Activated naive CD4-positive, alpha-beta T cell treated with anti-CD3 and anti-CD28 coated beads, Interleukin-2, amount 10 ng/mL, durations not matched to agents 7 days and 5 days (primary cell): ENCODE measurements at regions not wholly inside any gene's neighbourhood (a gene's known extent, or its start where the extent isn't known, plus 50 kb on each side); places are given as distances from the start of the nearest gene placed in this dataset.

Experiments
- CTCF ChIA-PET: fragments of 350-600 bp; sonication (Branson Sonifier 250); formaldehyde crosslinking; loops from one replicate; lab custom pipeline; 2021; ENCODE audit warnings: antibody characterized with exemption; lab: Charles Lee
- DNase-seq: peaks from one replicate; pipeline ENCODE4 v3.0.0-alpha.2; 2020
- H3K27ac Mint-ChIP-seq: one replicate; pipeline ENCODE4 v1.8.0; 2021; ENCODE audit warnings: mild to moderate bottlenecking, moderate library complexity, mixed read lengths
- H3K27me3 Mint-ChIP-seq: one replicate; pipeline ENCODE4 v1.8.0; 2021; ENCODE audit warnings: mild to moderate bottlenecking, mixed read lengths
- H3K36me3 Mint-ChIP-seq: one replicate; pipeline ENCODE4 v1.8.0; 2021; ENCODE audit warnings: mixed read lengths
- H3K4me1 Mint-ChIP-seq: one replicate; pipeline ENCODE4 v1.8.0; 2021; ENCODE audit warnings: mixed read lengths
- H3K4me3 Mint-ChIP-seq: one replicate; pipeline ENCODE4 v1.8.0; 2021; ENCODE audit warnings: mild to moderate bottlenecking, moderate library complexity, mixed read lengths
- H3K9me3 Mint-ChIP-seq: one replicate; pipeline ENCODE4 v1.8.0; 2021; ENCODE audit warnings: mixed read lengths

DNA sequence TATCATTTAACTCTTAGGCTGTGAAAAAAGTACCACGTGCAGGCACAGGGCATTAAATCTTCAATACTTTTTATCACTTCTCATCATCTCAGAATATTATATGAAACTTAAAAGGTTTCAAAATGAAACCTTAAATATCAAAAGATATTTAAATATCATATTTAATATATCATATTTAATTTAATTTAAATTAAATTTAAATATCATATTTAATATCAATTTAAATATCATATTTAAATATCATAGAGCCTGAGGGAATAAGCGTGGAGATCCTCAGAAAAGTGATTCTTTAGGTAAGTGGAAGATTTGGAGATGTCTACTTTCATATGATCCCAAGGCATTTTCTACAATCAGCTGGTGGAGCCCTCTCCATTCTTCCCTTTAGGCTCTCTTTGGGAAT is 716.6 kb downstream of the OTOL1 start:
- Mint-ChIP-seq H3K36me3 (no peaks in the 10 kb centered on the region), H3K27me3 (no peaks in the 10 kb centered on the region), H3K9me3 (no peaks in the 10 kb centered on the region), H3K4me3 (no peak overlapping the region), H3K4me1 (no peaks in the 10 kb centered on the region), H3K27ac (no peak overlapping the region)
- CTCF ChIA-PET, result no interaction called here
- DNase-seq, result no peak

DNA sequence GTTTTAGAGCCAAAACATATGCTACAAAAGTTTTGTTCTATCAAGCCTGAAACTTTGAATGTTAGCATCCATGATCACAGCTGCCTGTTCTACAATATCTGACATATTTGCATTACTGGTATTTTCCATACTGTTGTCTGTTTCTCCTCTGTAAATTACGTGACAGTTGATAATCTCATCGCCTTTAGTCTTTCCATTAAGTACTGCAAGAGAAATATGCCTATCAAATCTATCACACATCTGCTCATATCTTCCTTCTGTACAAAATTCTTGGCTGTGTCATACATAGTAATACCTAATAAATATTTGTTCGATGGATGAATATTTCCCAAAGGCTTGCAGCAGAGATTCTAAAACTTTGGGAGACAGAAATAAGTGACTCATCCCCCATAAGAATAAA is 717.3 kb downstream of the OTOL1 start:
- Mint-ChIP-seq H3K4me1 (no peaks in the 10 kb centered on the region), H3K36me3 (no peaks in the 10 kb centered on the region), H3K27me3 (no peaks in the 10 kb centered on the region), H3K9me3 (no peaks in the 10 kb centered on the region), H3K27ac (no peak overlapping the region), H3K4me3 (no peak overlapping the region)
- DNase-seq, result no peak
- CTCF ChIA-PET, result no interaction called here

DNA sequence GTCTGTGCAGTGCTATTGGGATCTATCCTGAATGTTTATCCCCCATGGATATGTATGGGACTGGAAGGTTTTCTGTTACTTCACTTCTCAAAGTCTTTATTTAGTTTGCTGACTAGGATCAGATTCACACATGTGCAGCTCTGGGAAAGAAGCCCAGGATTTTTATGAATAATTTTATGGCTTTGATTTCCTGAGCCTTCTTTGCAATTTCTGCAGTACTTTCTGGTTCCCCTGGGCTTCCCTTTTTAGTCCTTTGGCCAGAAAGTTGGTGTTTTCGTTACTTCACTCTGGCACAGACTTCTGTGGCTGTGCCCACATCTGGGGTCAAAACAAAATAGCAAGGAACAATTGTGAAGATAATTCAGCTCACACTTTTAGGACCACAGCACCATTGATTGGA is 721.0 kb downstream of the OTOL1 start:
- Mint-ChIP-seq H3K4me3 (no peak overlapping the region), H3K36me3 (no peaks in the 10 kb centered on the region), H3K9me3 (no peaks in the 10 kb centered on the region), H3K27me3 (no peaks in the 10 kb centered on the region), H3K4me1 (no peaks in the 10 kb centered on the region), H3K27ac (no peak overlapping the region)
- CTCF ChIA-PET, result no interaction called here
- DNase-seq, result no peak

DNA sequence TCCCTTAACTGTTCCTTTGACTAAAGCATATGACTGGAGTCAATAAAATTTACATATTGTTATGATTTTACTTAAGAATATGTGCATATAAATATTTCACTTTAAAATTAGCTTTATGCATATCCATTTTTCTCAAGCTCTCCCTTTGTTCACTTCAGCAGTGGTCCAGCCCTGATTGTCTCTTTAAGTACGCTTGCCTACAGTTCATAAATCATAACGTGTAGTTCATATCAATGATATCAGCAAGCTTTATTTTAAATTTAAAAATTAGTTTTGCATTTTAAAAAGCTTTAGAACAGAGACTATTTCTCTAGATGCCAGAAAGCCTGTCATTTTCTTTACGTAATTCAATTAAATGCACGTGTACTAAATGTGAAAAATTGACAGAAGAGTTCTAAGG is 721.9 kb downstream of the OTOL1 start:
- Mint-ChIP-seq H3K27me3 (no peaks in the 10 kb centered on the region), H3K27ac (no peak overlapping the region), H3K4me3 (no peak overlapping the region), H3K36me3 (no peaks in the 10 kb centered on the region), H3K9me3 (peaks cover 2% of the 10 kb centered on the region), H3K4me1 (no peaks in the 10 kb centered on the region)
- DNase-seq, result no peak
- CTCF ChIA-PET, result no interaction called here

DNA sequence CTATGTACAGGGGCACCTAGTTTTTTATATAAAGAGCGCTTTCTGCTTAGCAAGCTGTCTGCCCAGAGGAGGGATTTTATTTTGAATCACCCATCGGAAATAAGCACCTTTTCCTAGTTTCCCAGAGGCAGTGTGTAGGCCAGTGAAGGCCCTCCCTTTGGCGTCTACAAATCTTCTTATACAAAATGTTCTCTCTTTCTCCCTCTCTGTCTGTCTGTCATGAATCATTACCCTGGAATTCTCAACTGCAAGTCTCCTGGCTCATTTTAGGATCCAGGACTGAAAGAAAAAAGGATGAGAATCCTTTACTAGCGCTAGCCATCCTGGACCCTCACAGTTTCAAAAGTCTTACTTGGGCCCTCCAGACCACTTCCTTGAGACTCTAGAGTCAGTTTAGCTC is 728.1 kb downstream of the OTOL1 start:
- CTCF ChIA-PET, result no interaction called here
- H3K27ac Mint-ChIP-seq, result no peak overlapping the region
- H3K4me3 Mint-ChIP-seq, result no peak overlapping the region
- H3K36me3 Mint-ChIP-seq, result no peaks in the 10 kb centered on the region
- H3K4me1 Mint-ChIP-seq, result no peaks in the 10 kb centered on the region
- DNase-seq, result no peak
- H3K9me3 Mint-ChIP-seq, result peaks cover 4% of the 10 kb centered on the region
- no peaks in the 10 kb centered on the region for H3K27me3 Mint-ChIP-seq

DNA sequence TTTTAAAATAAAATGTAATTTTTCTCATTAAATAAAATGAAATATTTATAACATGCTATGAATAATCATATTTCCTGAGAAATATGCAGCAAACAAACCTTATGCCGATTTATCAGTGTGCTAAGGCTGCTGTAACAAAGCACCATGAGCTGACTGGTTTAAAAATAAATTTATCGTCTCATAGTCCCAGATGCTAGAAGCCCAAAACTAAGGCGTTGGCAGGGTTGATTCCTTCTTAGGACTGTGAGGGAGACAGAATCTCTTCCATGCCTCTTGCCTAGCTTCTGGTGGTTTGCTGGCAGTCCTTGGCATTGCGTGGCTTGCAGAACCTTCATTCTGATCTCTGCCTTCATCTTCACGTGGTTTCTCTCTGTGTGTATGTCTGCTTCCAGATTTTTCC is 740.3 kb downstream of the OTOL1 start:
- Mint-ChIP-seq H3K27ac (no peak overlapping the region), H3K36me3 (no peaks in the 10 kb centered on the region), H3K27me3 (no peaks in the 10 kb centered on the region), H3K4me3 (no peak overlapping the region), H3K9me3 (no peaks in the 10 kb centered on the region), H3K4me1 (no peaks in the 10 kb centered on the region)
- CTCF ChIA-PET, result no interaction called here
- no peak for DNase-seq

DNA sequence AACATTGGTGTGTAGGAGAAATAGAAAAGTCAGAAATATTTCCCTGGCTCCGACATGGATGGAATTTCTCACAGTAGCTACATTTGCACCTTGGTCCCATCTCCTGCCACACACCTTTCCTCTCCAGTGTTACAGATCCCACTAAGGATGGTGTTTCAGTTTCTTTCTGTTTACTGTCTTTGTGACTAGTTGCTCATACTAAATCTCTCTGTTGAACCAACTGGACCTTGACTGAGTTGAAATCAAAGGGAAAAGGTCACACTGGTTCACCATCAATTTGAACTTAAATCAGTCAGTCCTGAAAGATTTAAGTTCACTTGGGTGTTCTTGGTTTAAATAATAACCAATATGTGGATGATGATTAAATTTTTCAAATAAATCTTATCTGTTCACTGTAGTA is 754.2 kb downstream of the OTOL1 start:
- H3K36me3 Mint-ChIP-seq, result no peaks in the 10 kb centered on the region
- peaks cover 7% of the 10 kb centered on the region for H3K9me3 Mint-ChIP-seq
- CTCF ChIA-PET, result no interaction called here
- no peaks in the 10 kb centered on the region for H3K4me1 Mint-ChIP-seq
- H3K27me3 Mint-ChIP-seq, result no peaks in the 10 kb centered on the region
- no peak overlapping the region for H3K4me3 Mint-ChIP-seq
- H3K27ac Mint-ChIP-seq, result no peak overlapping the region
- DNase-seq, result no peak

DNA sequence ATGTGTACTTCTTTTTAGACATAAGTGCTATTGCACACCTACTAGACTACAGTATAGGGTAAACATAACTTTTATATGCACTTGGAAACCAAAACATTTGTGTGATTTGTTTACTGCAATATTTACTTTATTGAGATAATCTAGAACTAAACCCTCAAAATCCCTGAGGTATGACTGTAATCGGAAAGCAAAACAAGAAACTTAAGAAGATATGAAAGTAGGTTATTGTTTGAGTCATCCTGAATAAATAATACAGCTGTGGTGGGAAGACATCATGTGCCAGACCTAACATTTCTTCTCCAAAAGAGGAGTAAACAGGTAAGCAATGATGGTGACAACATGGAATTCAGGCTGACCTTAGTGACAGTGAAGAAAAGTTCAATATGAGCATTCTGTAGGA is 765.5 kb downstream of the OTOL1 start:
- Mint-ChIP-seq H3K27me3 (no peaks in the 10 kb centered on the region), H3K27ac (no peak overlapping the region)
- CTCF ChIA-PET, result no interaction called here

DNA sequence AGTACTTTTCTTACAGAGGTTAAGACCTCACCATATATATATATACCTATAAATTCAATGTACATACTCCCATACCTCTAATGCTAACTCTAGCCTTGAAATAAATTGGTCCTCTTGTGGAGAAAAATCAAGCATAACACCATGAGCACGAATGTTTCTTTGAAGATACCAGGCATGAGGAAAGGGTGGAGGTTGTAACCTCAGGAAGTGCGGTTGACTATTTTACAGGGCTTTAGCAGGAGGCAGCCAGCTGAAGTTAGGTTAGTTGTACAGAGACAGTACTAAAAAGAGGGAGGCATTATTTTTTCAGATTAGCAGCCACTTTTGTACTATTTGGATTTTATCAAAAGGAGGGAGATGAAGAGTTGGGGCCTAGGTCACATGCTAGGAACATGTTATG is 767.0 kb downstream of the OTOL1 start:
- DNase-seq, result no peak
- Mint-ChIP-seq H3K4me1 (no peaks in the 10 kb centered on the region), H3K9me3 (no peaks in the 10 kb centered on the region), H3K27me3 (no peaks in the 10 kb centered on the region), H3K27ac (no peak overlapping the region), H3K4me3 (no peak overlapping the region), H3K36me3 (no peaks in the 10 kb centered on the region)
- CTCF ChIA-PET, result no interaction called here

More for the DNA sequence above, 765.5 kb downstream of the OTOL1 start:
- H3K4me1 Mint-ChIP-seq, result no peaks in the 10 kb centered on the region
- H3K36me3 Mint-ChIP-seq, result no peaks in the 10 kb centered on the region
- no peak overlapping the region for H3K4me3 Mint-ChIP-seq
- DNase-seq, result no peak
- H3K9me3 Mint-ChIP-seq, result no peaks in the 10 kb centered on the region

DNA sequence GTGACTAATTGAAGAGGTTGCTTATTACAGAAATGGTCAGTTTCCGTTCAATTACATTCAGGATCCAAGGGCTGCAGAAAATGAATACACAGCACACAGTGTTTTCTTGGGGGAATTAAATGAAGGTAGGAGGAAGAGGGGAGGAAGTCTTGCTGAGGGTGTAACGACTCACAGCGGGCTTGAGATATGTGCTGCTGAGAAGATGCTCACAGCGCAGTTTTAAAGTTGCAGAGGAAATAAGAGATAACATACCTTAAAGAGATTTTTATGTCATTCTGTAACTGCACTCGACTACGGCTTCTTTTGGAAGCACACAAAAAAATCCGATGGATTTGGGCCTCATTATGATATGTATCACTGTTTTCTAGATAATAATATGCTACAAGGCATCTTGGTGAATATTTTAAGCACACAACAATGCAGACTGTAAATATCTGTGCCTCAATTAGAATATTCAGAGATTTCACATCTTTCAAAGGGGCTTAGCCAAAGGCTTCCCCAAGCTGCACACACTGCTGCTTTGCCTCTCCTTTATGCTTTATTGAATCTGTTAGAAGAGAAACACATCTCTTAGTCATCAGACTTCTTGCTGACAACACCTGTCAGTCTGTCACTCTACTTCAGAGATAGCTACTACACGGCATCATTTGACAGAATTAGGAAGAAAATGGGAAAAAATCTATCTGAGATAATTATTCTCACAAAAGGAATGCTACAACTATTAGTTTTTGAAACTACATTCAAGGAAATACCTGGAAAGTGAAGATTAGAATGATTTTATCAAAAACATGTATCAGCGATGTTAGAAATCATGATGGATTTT is 773.2 kb downstream of the OTOL1 start:
- DNase-seq, result no peak
- Mint-ChIP-seq H3K9me3 (peaks cover 2% of the 10 kb centered on the region), H3K27me3 (no peaks in the 10 kb centered on the region), H3K4me3 (no peak overlapping the region), H3K27ac (no peak overlapping the region), H3K36me3 (no peaks in the 10 kb centered on the region), H3K4me1 (no peaks in the 10 kb centered on the region)
- CTCF ChIA-PET, result no interaction called here

DNA sequence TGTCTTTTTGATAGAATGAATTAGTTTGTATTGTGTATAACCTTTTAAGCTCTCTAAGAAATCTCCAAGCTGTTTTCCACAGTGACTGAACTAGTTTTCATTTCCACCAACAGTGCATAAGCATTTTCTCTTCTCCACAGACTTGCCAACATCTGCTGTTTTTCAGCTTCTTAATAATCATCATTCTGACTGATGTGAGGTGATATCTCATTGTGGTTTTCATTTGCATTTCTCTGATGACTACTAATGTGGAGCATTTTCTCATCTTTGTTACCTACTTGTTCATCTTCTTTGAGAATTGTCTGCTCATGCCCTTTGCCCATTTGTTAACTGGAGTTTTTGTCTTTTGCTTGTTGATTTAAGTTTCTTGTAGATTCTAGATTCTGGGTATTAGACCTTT is 777.5 kb downstream of the OTOL1 start:
- no peaks in the 10 kb centered on the region for H3K27me3 Mint-ChIP-seq
- no peaks in the 10 kb centered on the region for H3K4me1 Mint-ChIP-seq
- no peaks in the 10 kb centered on the region for H3K36me3 Mint-ChIP-seq
- H3K4me3 Mint-ChIP-seq, result no peak overlapping the region
- CTCF ChIA-PET, result no interaction called here
- no peak overlapping the region for H3K27ac Mint-ChIP-seq
- no peak for DNase-seq
- H3K9me3 Mint-ChIP-seq, result peaks cover 12% of the 10 kb centered on the region

DNA sequence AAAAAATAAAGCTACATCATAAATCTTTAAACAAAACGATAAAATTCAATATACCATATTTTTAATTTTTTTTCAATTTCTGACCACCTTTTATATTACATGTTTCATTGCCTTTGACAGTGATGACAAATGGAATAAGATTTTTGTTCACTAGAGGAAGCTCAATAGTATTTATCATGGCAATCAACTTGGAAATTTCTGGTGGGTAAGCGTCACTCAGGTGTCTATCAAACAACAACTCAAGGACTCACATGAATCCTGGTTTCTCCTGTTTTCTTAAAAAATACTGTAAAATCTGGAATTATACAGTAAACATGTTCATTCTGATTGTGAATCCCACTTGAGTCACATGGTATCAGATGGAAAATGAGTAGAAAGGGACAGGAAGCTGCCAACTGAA is 782.2 kb downstream of the OTOL1 start:
- no peaks in the 10 kb centered on the region for H3K27me3 Mint-ChIP-seq
- CTCF ChIA-PET, result no interaction called here
- peaks cover 12% of the 10 kb centered on the region for H3K9me3 Mint-ChIP-seq
- no peak overlapping the region for H3K4me3 Mint-ChIP-seq
- DNase-seq, result no peak
- H3K27ac Mint-ChIP-seq, result no peak overlapping the region
- no peaks in the 10 kb centered on the region for H3K4me1 Mint-ChIP-seq
- H3K36me3 Mint-ChIP-seq, result no peaks in the 10 kb centered on the region

DNA sequence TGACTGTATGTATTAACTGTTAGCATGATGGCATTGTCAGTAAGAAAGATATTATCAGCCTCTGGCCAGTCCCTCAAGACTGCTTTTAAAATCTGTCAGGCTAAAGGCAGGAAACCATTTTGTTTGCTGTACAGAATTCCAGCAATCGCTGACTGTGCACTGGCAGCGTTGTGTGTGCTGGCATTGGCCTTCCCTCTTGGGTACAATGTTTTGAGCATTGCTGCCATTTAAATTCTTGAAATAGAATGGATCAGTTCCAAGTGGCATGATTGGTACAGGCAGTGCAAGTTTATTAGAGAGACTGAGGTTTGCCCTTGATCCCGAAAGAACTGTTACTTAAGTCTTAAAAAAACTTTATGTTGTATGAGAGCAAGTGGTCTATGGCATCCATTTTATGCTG is 788.7 kb downstream of the OTOL1 start:
- H3K36me3 Mint-ChIP-seq, result no peaks in the 10 kb centered on the region
- H3K27me3 Mint-ChIP-seq, result no peaks in the 10 kb centered on the region
- CTCF ChIA-PET, result no interaction called here

DNA sequence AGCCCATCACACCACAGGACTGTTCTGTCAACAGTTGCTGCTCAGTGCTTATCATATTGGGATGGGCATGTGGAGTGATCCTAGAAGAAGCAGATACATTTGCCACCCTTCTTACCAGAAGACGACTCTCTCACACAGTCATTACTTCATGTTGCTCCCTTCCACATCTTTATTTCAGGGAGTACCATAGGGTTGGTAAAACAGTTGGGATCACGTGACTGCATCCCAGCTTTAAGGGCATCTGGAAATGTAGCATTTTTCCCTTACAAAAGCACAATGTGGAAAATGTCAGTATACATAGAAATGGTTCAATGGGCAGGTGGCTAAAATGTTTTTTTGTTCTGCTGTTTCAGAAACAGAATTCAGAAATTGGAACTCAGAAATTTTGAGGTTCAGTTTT is 791.0 kb downstream of the OTOL1 start:
- H3K27ac Mint-ChIP-seq, result no peak overlapping the region
- no peak overlapping the region for H3K4me3 Mint-ChIP-seq
- H3K4me1 Mint-ChIP-seq, result no peaks in the 10 kb centered on the region
- H3K27me3 Mint-ChIP-seq, result no peaks in the 10 kb centered on the region
- no peak for DNase-seq
- no peaks in the 10 kb centered on the region for H3K36me3 Mint-ChIP-seq
- no peaks in the 10 kb centered on the region for H3K9me3 Mint-ChIP-seq
- CTCF ChIA-PET, result no interaction called here

More for the DNA sequence above, 788.7 kb downstream of the OTOL1 start:
- H3K9me3 Mint-ChIP-seq, result no peaks in the 10 kb centered on the region
- no peak for DNase-seq
- H3K4me1 Mint-ChIP-seq, result no peaks in the 10 kb centered on the region
- no peak overlapping the region for H3K4me3 Mint-ChIP-seq
- H3K27ac Mint-ChIP-seq, result no peak overlapping the region

DNA sequence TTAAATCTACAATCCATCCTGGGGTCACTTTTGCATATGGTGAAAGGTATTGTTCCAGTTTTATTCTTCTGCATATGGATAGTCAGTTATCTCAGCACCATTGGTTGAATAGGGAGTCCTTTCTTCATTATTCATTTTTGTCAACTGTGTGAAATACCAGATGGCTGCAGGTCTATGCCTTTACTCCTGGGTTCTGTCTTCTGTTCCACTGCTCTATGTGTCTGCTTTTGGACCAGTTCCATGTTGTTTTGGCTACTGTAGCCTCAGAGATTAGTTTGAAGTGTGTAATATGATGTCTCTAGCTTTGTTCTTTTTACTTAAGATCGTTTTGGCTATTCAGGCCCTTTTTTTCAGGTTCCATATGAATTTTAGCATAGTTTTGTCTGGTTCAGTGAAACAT is 795.8 kb downstream of the OTOL1 start:
- CTCF ChIA-PET, result no interaction called here
- no peak for DNase-seq
- H3K4me3 Mint-ChIP-seq, result no peak overlapping the region
- H3K9me3 Mint-ChIP-seq, result peaks cover 4% of the 10 kb centered on the region
- H3K36me3 Mint-ChIP-seq, result no peaks in the 10 kb centered on the region
- H3K4me1 Mint-ChIP-seq, result no peaks in the 10 kb centered on the region
- H3K27ac Mint-ChIP-seq, result no peak overlapping the region
- H3K27me3 Mint-ChIP-seq, result no peaks in the 10 kb centered on the region
